CD4-positive, alpha-beta T cell treated with Interleukin-2 at 100 ng/mL for 4 hours (primary cell): ENCODE measurements at regions not wholly inside any gene's neighbourhood (a gene's known extent, or its start where the extent isn't known, plus 50 kb on each side); places are given as distances from the start of the nearest gene placed in this dataset.
"Not testable (repeated sequence)": the region's sequence is repeated elsewhere in the genome, so short reads cannot be mapped to it uniquely, and the experiment has no call there.

Experiments
- DNase-seq: peaks from one replicate; pipeline ENCODE4 v3.0.0-alpha.2; 2020; ENCODE audit warnings: low spot score

- not testable (repeated sequence) for DNase-seq
These were observed 83.2 kb upstream of the ARID5B start for GRCh38 chr10:61818251-61818650.

DNA sequence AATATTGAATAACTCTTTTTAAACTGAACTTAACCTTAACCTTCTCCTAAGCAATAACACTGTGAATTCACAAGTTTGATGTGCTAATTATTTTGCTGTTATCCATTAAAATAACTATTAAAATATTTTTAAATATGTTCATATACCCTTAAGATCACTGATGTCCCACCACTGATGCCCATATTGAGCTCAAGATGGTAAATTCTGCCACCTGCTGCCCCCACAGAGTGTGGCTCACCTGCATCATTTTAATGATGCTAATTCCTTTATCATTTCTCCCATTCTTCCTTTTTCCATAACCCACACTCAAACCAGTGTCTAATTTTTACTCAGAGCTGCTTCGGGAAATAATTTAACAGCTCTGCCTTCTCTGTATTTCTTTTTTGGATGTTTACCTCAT, 82.3 kb upstream of the ARID5B start:
- no peak for DNase-seq

GRCh38 chr10:61821153-61821552, 80.3 kb upstream of the ARID5B start:
- no peak for DNase-seq

DNA sequence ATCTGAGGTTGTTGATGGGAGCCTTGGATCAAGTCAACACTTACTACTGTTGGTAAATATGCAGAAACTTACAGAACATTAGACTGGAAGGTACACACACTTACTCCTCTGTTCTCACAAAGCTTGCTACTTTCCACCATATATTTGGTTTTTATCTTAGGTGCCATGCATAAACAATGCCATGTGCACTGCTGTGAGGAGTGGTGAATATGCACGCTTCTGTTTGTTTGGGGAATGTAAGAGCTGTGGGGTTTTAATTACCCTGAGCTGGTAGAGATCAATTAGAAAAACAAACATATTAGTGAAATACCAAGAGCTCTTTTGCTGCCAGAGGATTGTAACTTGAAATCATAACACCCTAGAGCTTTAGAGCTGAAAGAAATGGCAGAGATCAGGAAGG, 79.8 kb upstream of the ARID5B start:
- DNase-seq: no peak

GRCh38 chr10:61822096-61822495, 79.4 kb upstream of the ARID5B start:
- DNase-seq: no peak

GRCh38 chr10:61822781-61823230, 78.7 kb upstream of the ARID5B start:
- DNase-seq: no peak

DNA sequence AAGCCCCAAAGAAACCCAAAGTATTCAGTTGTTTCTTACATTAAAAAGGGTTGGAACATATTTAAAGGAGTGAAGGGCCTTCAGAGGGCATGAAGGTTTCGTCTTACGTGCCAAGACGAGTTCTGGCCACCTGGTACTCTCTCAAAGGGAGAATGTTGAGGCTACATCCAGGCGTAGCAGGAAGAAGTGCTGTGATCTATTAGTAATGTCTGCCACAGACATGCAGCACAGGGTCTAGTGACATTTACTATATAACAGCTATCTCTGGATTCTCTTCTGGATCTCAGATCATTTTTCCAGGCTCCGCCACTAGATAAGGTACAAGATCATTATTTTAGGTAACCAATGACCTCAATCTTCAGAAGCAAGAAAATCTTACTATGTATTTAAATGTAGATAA, 76.5 kb upstream of the ARID5B start:
- DNase-seq: no peak

- no peak for DNase-seq
These were observed 75.9 kb upstream of the ARID5B start for GRCh38 chr10:61825628-61826027.

DNA sequence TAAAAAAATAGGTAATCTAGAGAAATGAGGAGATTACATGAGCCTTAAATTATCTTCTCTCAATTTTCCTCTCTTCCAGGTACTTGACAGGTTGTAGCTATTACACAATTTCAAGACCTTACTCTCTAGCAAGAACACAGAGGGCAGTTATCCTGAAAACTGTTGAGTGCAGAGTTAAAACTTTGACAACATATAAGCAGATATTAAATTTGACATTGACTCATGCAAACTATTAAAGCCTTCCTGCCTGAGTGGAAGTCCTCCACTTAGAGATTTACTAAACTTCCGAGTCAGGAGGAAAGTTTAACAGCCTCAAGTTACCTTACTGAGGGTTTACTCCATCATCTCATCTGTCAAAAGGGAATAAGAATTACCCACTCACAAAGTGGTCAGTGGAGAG, 73.5 kb upstream of the ARID5B start:
- no peak for DNase-seq

- DNase-seq: no peak
These were observed 72.7 kb upstream of the ARID5B start for GRCh38 chr10:61828788-61829187.

DNA sequence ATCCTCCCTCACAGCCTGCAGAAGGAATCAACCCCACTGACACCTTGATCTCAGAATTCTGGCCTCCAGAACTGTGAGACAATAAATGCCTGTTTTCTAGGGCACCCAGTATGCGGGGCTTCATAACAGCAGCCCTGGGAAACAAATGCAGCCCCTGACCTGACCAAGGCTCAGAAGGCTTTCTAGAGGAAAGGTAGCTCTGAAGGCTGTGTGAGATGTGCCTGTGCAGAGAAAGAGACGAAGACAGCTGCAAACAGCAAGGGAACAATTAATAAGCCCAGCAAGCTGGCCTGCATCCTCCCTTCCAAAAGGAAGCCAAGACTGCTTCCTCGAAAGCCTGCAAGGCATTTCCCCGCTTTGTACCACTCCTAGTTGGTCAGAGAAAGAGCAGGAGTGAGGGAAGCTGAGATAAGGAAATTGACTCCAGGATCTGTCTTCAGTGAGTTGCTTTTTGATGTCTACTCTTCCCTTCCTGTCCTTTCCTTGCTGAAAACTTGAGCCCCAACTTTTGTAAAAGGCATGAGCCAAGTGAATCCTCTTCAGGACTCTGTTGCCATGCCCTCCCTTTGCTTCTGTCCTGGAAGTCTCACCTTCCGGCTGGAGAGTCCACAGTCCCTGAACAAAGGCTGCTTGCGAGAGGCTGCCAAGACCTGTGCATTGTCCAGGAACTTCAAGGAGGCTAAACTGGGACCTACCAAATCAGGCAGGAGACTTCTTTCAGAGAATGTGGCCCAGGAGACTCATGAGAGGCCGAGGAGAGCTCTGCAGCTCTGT, 71.2 kb upstream of the ARID5B start:
- DNase-seq: no peak

DNA sequence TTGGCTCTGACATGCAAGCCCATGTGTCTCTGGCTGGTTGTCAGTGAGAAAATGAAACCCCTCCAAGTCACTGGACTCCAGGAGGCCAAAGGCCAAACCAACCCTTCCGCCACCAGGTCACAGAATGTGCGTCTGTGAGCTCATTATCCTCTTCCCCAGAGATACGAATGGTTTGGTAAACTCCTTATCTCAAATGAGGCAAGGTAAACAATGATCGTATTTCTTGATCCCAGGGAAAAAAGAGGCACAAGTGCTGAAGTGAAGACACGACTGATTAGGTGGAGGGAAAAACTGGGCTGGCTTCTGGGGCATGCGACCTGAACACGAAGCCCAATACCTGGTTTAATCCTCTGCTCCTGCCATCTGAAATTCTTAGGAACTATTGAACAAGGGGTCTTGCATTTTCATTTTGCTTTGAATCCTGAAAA, 70.6 kb upstream of the ARID5B start:
- no peak for DNase-seq

- DNase-seq: no peak
These were observed 68.5 kb upstream of the ARID5B start for GRCh38 chr10:61832866-61833481.

- DNase-seq: no peak
These were observed 67.0 kb upstream of the ARID5B start for GRCh38 chr10:61834519-61834918.

- peak; percentile 19 for DNase-seq
These were observed 66.2 kb upstream of the ARID5B start for GRCh38 chr10:61835069-61835945.

DNA sequence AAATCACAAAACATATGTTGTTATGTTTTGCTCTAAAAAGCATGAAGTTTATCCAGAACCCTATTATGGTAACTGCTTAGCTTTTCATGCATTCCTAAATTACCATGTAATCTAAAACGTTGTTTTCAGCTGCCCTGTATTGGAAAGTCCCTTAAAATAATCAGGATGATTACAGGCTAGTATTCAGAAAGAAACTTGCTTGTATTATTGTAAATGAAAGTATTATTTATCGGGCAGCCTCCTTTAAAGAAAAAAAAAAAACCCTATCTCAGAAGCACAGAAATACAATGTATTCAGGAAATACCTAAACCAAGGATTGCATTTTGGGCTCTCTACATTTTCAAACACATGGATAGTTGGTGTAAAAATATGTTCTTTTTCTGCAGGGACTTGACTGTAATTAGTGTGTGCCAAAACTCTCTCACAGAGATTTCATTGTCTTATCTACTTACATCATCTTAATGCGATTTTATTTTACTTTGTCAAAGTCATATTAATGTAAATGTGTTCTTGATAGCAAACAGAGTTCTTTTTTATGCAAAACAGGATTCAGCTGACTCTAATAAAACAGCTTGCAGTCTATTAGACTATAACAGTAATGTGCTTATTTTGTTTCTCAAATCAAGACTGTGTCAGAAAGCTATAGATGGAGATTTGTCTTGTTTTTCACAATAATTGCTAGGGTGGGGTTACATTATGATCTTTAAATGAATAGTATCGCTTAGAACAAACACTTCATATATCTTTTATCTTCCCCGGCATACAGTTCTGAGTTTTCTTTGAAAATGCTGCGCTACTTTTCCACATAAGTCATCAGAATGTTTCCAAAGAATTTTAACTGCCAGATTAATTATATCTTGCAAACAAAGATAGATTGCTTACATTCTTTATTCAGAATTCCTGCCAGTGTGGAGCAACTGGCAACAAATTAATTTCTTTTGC, 65.3 kb upstream of the ARID5B start:
- no peak for DNase-seq

- no peak for DNase-seq
These were observed 64.4 kb upstream of the ARID5B start for GRCh38 chr10:61836888-61837754.

DNA sequence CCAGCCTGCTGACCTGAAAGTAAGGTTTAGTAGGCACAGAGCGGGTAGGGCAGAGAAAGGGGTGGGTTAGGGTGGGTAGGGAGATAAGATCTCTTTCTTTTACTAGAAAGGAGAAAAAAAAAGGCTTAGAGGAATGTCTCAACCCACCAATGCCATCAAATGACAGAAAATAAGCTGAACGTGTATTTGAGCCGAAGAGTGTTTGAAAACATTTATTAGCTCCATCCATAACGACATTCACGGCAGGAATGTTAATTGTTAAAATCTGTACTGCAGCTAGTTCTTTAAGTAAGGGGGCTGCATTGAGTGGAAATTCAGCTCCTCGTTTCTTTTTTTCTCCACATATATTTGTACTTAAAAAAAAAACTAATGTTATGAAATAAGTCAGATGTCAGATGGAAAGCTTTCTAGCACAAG, 63.7 kb upstream of the ARID5B start:
- no peak for DNase-seq

GRCh38 chr10:61839916-61840315, 61.6 kb upstream of the ARID5B start:
- DNase-seq: no peak

GRCh38 chr10:61840403-61840802, 61.1 kb upstream of the ARID5B start:
- DNase-seq: no peak
